G401 (cell line): ENCODE measurements at regions not wholly inside any gene's neighbourhood (a gene's known extent, or its start where the extent isn't known, plus 50 kb on each side); places are given as distances from the start of the nearest gene placed in this dataset.

Source experiments
- DNase-seq: peaks from one replicate; pipeline ENCODE4 v3.0.0-alpha.2; 2015; ENCODE audit warnings: low spot score
- in situ Hi-C: cut with HindIII; loops from 2 replicates; pipeline ENCODE4 v1.10.0; 2016; ENCODE audit warnings: low sequenced_read_pairs, mixed read lengths

GRCh38 chr1:57925226-57925625 lies 501.4 kb upstream of the DAB1 start:
- in situ Hi-C loops: no loop called here
- DNase-seq: no peak

DNA sequence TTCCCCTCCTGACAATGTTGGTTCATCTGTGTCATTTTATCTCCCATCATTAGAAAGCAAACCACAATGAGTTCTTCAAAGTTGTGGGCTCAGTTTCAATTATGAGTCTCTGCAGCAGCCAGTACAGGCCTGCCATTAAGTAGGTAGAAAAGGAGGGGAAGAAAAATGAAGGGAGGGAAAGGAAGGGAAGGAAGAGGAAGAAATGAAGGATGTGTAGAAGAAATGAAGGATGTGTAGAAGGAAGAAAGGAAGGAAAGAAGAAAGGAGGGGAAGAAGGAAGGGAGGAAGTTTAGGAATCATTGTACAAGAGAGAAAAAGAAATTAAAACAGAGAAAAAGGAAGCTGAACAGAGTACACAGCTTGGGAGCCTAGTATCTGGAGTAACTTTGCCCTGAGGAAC lies 498.3 kb upstream of the DAB1 start:
- DNase-seq: no peak
- in situ Hi-C loops: no loop called here

DNA sequence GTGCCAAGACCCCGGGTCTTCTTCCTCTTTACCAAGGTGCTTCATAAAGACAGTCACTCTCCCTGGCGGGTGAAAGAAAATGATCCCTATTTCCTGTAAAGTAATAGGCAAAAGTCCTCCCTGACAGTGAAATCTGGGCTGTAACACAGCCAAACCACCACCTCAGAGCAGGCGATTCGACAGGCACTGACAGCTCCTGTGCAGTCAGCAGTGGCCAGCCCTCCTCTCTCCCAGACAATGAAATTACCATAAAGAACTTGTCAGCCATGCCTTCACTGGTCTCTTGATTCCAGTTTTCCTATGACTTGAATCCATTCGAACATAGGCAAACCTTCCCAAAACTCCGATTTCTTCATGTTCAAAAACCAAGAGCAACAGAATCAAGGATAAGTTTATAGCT lies 492.2 kb upstream of the DAB1 start:
- DNase-seq: no peak
- in situ Hi-C loops: no loop called here

GRCh38 chr1:57911427-57911826 lies 487.6 kb upstream of the DAB1 start:
- in situ Hi-C loops: no loop called here
- DNase-seq: no peak

- DNase-seq: no peak
- in situ Hi-C loops: no loop called here
Observed at GRCh38 chr1:57910782-57911181, 486.9 kb upstream of the DAB1 start.

- in situ Hi-C loops: no loop called here
- DNase-seq: no peak
Observed at GRCh38 chr1:57910305-57910704, 486.4 kb upstream of the DAB1 start.

DNA sequence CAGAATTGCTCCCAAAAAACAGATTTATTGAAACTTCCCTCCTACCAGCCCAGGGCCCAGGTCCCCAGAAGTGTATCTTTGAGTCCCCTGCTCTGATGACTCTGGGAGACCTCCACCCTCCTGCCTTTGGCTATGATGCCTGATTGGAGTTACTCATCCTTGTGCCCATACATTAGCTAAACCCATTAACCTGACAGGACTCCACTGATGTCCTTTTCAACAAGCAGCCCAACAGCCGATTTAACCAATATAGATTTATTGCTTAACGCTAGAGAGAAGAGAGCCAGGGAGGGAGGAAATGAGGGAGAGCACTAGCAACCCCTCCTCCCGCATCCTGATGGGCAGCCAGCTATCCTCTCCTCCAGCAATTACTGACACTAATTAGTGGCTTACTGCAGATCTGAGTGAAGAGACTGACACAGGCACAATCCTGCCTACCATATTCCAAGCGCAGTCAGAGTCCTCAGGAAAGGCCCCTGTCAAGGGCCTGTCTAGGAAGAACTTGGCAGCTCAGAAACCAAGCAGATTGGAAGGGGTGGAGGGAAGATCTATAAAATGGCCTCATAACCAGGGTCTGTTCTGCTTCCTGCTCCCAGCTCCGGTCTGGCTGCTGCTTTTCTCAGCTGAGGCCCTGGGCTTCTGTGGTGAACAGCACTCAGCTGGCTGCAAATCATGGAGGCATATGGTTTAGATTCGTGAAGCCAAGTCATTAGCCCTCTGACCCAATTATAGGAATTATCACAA lies 484.5 kb upstream of the DAB1 start:
- in situ Hi-C loops: no loop called here
- peak; percentile 87 for DNase-seq

GRCh38 chr1:57901208-57901919 lies 477.5 kb upstream of the DAB1 start:
- in situ Hi-C loops: no loop called here
- DNase-seq: no peak

- no peak for DNase-seq
- in situ Hi-C loops: no loop called here
Observed at GRCh38 chr1:57898531-57898930, 474.7 kb upstream of the DAB1 start.

DNA sequence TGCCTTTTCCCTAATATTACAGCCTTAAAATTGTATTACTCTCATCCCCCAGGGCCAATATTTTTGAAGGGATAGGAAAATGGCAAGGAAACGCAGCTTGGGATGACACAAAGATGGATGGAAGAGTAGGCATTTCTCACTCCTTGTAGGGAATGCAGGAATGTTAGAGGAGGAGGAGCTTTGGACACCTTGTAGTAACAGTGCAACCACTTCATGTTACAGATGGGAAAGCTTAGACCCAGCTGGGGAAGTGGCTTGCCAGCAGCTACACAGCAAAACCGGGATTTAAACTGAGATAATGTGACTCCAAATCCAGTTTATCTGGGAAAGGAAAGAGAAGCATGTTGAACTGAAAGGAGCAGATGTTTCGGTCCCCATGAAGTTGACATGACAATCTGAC lies 473.7 kb upstream of the DAB1 start:
- no peak for DNase-seq
- in situ Hi-C loops: no loop called here

DNA sequence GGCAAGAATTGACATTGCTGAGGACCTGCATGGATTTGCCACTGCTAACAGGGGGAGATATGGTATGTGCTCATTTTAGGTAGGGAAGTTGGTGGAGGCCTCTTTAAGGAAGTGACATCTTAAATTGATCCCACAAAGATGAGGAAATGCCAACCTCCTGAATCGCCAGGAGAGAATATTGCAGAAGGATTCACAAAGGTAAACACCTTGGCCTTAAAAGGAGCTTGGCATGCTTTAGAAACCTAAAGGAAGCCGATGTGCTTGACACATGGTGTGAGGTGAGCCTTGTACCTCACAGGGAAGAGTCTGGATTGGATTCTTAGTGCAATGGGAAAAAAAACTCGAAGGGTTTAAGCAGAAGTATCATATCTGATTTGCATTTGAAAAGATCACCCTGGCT lies 470.5 kb upstream of the DAB1 start:
- in situ Hi-C loops: no loop called here
- no peak for DNase-seq

DNA sequence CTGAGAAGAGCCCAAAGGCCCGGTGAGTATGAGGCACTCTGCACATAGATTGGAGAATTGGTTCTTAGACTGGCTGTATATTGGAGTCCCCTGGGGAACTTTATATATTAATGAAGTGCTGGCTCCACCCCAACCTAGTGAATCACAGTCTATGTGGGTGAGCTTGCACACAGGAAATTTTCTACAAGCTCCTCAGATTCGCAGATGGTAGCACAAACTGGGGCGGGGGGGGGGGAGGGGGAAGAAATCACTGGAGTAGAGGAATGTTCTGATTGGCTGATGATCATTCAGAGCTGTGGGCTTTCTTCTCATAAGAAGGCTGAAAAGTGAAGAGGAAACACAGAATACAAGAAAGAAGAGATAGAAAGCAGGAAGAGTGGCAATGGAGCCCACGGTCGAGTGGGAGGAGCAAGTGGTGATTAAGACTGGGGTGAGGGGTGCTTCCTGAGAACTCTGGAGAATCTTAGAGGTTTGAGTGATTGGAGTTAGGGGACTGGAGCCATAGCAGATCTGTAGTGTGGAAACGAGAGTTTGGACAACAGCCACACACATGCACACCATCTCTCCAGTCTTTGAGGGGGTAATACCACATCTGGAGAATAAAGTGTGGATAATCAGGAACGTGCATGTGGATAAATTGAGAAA lies 465.9 kb upstream of the DAB1 start:
- DNase-seq: no peak
- in situ Hi-C loops: no loop called here

GRCh38 chr1:57887964-57888491 lies 464.2 kb upstream of the DAB1 start:
- in situ Hi-C loops: no loop called here
- DNase-seq: no peak

DNA sequence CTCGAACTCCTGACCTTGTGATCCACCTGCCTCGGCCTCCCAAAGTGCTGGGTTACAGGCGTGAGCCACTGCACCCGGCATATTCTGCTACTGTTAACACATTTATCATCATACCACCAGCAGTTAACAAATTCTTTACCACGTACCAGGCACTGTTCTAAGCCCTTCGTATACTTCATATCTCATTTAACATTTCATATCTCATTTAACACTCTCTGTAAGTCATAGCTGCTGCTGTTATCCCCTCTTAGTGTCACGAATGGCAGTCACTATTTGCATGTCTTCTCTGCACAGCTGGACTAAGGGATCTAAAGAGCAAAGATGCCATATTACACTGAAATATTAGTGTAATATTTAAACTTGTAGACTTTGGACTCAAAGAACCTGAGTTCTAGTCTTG lies 462.5 kb upstream of the DAB1 start:
- in situ Hi-C loops: no loop called here
- no peak for DNase-seq

- no peak for DNase-seq
- in situ Hi-C loops: no loop called here
Observed at GRCh38 chr1:57883642-57883995, 459.8 kb upstream of the DAB1 start.

DNA sequence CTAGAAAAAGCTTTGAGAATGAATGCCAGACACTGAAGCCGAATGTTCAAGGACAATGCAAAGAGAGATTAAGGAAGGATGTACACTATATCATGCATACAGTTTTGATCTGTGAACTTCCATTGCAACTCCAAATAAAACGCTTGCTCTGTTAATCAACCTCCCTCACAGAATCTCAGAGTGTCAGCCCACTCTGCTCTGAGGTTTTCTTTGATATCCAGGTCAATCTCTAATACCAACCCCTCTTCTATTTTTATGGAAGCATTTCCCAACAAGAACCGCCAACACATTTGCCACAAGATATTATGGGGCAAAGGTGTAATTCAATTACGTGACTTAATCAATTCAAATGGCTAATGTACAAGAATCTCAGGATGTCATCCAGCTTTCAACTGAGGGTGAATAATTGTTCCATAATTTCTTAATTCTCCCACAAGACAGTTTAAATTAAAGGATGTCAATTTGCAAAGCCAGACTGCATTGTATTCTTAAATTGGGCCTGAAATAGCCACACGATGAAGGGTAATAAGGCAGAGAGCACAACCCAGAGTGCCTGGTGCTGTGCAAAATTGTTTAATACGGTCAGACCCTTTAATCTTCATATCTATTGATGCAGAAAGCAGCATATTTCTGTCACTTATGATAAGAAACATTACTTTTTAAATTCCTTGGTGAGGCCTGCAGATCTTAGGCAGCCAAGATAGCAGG lies 459.2 kb upstream of the DAB1 start:
- DNase-seq: no peak
- in situ Hi-C loops: no loop called here

DNA sequence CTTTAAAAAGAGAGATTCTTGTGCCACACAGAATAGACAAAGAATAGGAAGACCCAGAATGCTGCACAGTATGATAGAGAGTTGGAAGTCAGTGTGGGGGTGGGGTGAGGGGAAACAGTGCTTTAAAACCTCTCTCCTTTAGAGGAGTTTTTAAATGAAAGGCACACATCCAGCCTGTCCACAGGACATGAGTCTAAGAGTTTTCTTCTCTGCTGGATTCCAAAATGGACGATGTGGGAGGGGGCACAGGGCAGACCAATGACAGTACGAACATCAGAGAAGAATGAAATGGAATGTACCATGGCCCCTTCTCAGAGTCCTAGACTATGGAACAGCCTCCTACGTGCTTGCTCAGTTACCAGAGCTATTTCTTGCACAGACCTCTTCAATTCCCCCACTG lies 458.2 kb upstream of the DAB1 start:
- no peak for DNase-seq
- in situ Hi-C loops: no loop called here

DNA sequence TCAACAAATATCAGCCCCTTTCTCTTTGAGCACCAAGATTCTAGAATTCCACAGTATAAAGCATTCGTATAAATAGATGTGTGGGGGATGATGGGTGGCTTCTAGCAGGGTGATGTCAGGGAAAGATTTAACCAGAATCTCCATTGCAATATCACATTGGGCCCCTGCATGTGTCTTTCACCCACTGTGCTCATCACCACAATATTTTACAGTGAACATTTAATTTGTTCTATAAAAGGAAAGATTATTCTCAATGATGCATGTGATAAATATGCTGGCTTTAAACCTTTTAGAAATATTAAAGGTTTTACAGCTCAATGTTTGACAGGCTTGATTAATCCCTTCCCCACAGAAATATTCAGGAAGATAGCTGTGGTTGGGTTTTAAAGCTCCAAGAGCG lies 457.8 kb upstream of the DAB1 start:
- DNase-seq: no peak

GRCh38 chr1:57879700-57880099 lies 455.8 kb upstream of the DAB1 start:
- DNase-seq: no peak
- in situ Hi-C loops: no loop called here

More for the DNA sequence above, 457.8 kb upstream of the DAB1 start:
- in situ Hi-C loops: no loop called here

- in situ Hi-C loops: no loop called here
- no peak for DNase-seq
Observed at GRCh38 chr1:57874418-57874877, 450.6 kb upstream of the DAB1 start.
